ENCODE measurements at regions not wholly inside any gene's neighbourhood (a gene's known extent, or its start where the extent isn't known, plus 50 kb on each side); places are given as distances from the start of the nearest gene placed in this dataset.
"Not testable (repeated sequence)": the region's sequence is repeated elsewhere in the genome, so short reads cannot be mapped to it uniquely, and the experiment has no call there.

GRCh38 chr3:87564438-87564837 is 288.1 kb upstream of the POU1F1 start:
- no peak for DNase-seq

- no peak for DNase-seq
Measured at GRCh38 chr3:87563712-87564111, 287.3 kb upstream of the POU1F1 start.

- no peak for DNase-seq
Measured at GRCh38 chr3:87558492-87558891, 282.1 kb upstream of the POU1F1 start.

- DNase-seq: no peak
Measured at GRCh38 chr3:87555290-87555689, 278.9 kb upstream of the POU1F1 start.

- DNase-seq: no peak
Measured at GRCh38 chr3:87553058-87553457, 276.7 kb upstream of the POU1F1 start.

- no peak for DNase-seq
Measured at GRCh38 chr3:87550892-87551291, 274.5 kb upstream of the POU1F1 start.

- DNase-seq: no peak
Measured at GRCh38 chr3:87549208-87549607, 272.8 kb upstream of the POU1F1 start.

- no peak for DNase-seq
Measured at GRCh38 chr3:87548271-87548670, 271.9 kb upstream of the POU1F1 start.

GRCh38 chr3:87546216-87546615 is 269.8 kb upstream of the POU1F1 start:
- no peak for DNase-seq

GRCh38 chr3:87543408-87543807 is 267.0 kb upstream of the POU1F1 start:
- not testable (repeated sequence) for DNase-seq

GRCh38 chr3:87541723-87542122 is 265.3 kb upstream of the POU1F1 start:
- no peak for DNase-seq

GRCh38 chr3:87538722-87539121 is 262.3 kb upstream of the POU1F1 start:
- not testable (repeated sequence) for DNase-seq

- DNase-seq: no peak
Measured at GRCh38 chr3:87509401-87509800, 233.0 kb upstream of the POU1F1 start.

GRCh38 chr3:87508921-87509320 is 232.5 kb upstream of the POU1F1 start:
- no peak for DNase-seq

- no peak for DNase-seq
Measured at GRCh38 chr3:87507753-87508152, 231.4 kb upstream of the POU1F1 start.

GRCh38 chr3:87503900-87504498 is 227.6 kb upstream of the POU1F1 start:
- peak; percentile 32 for DNase-seq

GRCh38 chr3:87501076-87501475 is 224.7 kb upstream of the POU1F1 start:
- DNase-seq: no peak

GRCh38 chr3:87498358-87499080 is 222.1 kb upstream of the POU1F1 start:
- DNase-seq: no peak

- DNase-seq: no peak
Measured at GRCh38 chr3:87495938-87496337, 219.6 kb upstream of the POU1F1 start.

- no peak for DNase-seq
Measured at GRCh38 chr3:87494264-87494663, 217.9 kb upstream of the POU1F1 start.

- no peak for DNase-seq
Measured at GRCh38 chr3:87491843-87492242, 215.5 kb upstream of the POU1F1 start.

GRCh38 chr3:87489892-87490291 is 213.5 kb upstream of the POU1F1 start:
- DNase-seq: no peak

GRCh38 chr3:87488765-87489164 is 212.4 kb upstream of the POU1F1 start:
- DNase-seq: no peak

- DNase-seq: not testable (repeated sequence)
Measured at GRCh38 chr3:87486635-87487034, 210.3 kb upstream of the POU1F1 start.

GRCh38 chr3:87486115-87486514 is 209.7 kb upstream of the POU1F1 start:
- DNase-seq: no peak

Measured in 8988T (cell line).